Keratinocyte (primary cell): ENCODE measurements at regions not wholly inside any gene's neighbourhood (a gene's known extent, or its start where the extent isn't known, plus 50 kb on each side); places are given as distances from the start of the nearest gene placed in this dataset.

Experiments used
- DNase-seq: peaks from one replicate; pipeline ENCODE4 v3.0.0-alpha.2; 2011; ENCODE audit warnings: low read depth, missing footprints, low spot score
- FAIRE-seq: peaks from 2 replicates; lab custom pipeline; 2011; peaks lifted over from hg19 to GRCh38; lab: Jason Lieb, UNC
- H2AFZ ChIP-seq: 2 replicates; pipeline ENCODE4 v1.6.0; 2012; ENCODE audit warnings: low read length, control low read depth, inconsistent platforms; ENCODE audit not compliant: control insufficient read depth
- H3K27ac ChIP-seq: 2 replicates; pipeline ENCODE4 v1.5.1; 2011; ENCODE audit warnings: low read length; ENCODE audit not compliant: control insufficient read depth, insufficient read depth
- H3K27me3 ChIP-seq: 3 replicates; pipeline ENCODE4 v1.6.0; 2011; ENCODE audit warnings: low read length; ENCODE audit not compliant: control insufficient read depth, insufficient read depth; ENCODE audit errors: extremely low read depth
- H3K36me3 ChIP-seq, 2 experiments: 2 replicates in 1 of 2; 3 replicates in 1 of 2; pipeline ENCODE4 v1.5.1; 2011; ENCODE audit warnings: low read length in 2 of 2, mild to moderate bottlenecking in 1 of 2; ENCODE audit not compliant: control insufficient read depth in 2 of 2, insufficient read depth in 2 of 2; ENCODE audit errors: extremely low read depth in 1 of 2
- H3K4me1 ChIP-seq: 3 replicates; pipeline ENCODE4 v1.5.1; 2011; ENCODE audit warnings: low read length; ENCODE audit not compliant: control insufficient read depth, insufficient read depth; ENCODE audit errors: extremely low read depth
- H3K4me2 ChIP-seq: 3 replicates; pipeline ENCODE4 v1.6.0; 2011; ENCODE audit warnings: low read depth, low read length; ENCODE audit not compliant: control insufficient read depth, insufficient read depth; ENCODE audit errors: extremely low read depth
- H3K4me3 ChIP-seq, 3 experiments: fragments of 200-600 bp in 1 of 3; sonication (generic) in 1 of 3; 2 replicates in 2 of 3; 3 replicates in 1 of 3; pipeline ENCODE4 v1.5.1; 2011 to 2016; ENCODE audit warnings: low read length in 3 of 3, mild to moderate bottlenecking in 3 of 3, control low read depth in 2 of 3, inconsistent platforms in 1 of 3, low read depth in 1 of 3, mixed read lengths in 1 of 3, mixed run types in 1 of 3, moderate library complexity in 1 of 3; ENCODE audit not compliant: control insufficient read depth in 2 of 3, insufficient read depth in 2 of 3; ENCODE audit errors: extremely low read depth in 1 of 3
- H3K79me2 ChIP-seq: 2 replicates; pipeline ENCODE4 v1.6.0; 2012; ENCODE audit warnings: low read length; ENCODE audit not compliant: control insufficient read depth, insufficient read depth
- H3K9ac ChIP-seq: 3 replicates; pipeline ENCODE4 v1.6.0; 2011; ENCODE audit warnings: low read length; ENCODE audit not compliant: control insufficient read depth, insufficient read depth; ENCODE audit errors: extremely low read depth
- H3K9me1 ChIP-seq: 3 replicates; pipeline ENCODE4 v1.6.0; 2011; ENCODE audit warnings: low read length; ENCODE audit not compliant: control insufficient read depth, insufficient read depth; ENCODE audit errors: extremely low read depth
- H3K9me3 ChIP-seq: 2 replicates; pipeline ENCODE4 v1.5.1; 2012; ENCODE audit warnings: low read depth, low read length; ENCODE audit not compliant: control insufficient read depth
- H4K20me1 ChIP-seq: 3 replicates; pipeline ENCODE4 v1.6.0; 2011; ENCODE audit warnings: low read length; ENCODE audit not compliant: control insufficient read depth, insufficient read depth; ENCODE audit errors: extremely low read depth
- CTCF ChIP-seq, 3 experiments: IDR thresholded peaks in 1 of 3; conservative IDR thresholded peaks in 1 of 3; optimal IDR thresholded peaks in 1 of 3; 2 replicates in 2 of 3; 3 replicates in 1 of 3; pipeline versions ENCODE3 to v1.5.1; 2011; ENCODE audit warnings: low read length in 3 of 3, mild to moderate bottlenecking in 3 of 3, moderate library complexity in 2 of 3, control low read depth in 1 of 3, inconsistent platforms in 1 of 3; ENCODE audit not compliant: insufficient read depth in 2 of 3; ENCODE audit errors: extremely low read depth in 1 of 3
- EZH2 ChIP-seq: IDR thresholded peaks from one replicate; pipeline ENCODE4 v1.6.1; 2012; ENCODE audit warnings: inconsistent platforms, mild to moderate bottlenecking, low read length, moderate library complexity
- dilution Hi-C: fragments of 300-500 bp; cut with MboI; formaldehyde crosslinking; loops from one replicate; pipeline ENCODE4 v1.7.0; 2020; ENCODE audit warnings: low sequenced_read_pairs; ENCODE audit not compliant: extremely low pct_ligation_motif_present

GRCh38 chr6:54010340-54011276 is 100.6 kb upstream of the MLIP start:
- H3K4me2 ChIP-seq, result no peak overlapping the region
- no peak for DNase-seq
- H3K27ac ChIP-seq, result no peak overlapping the region

GRCh38 chr6:54011277-54011648 is 100.0 kb upstream of the MLIP start:
- no peak overlapping the region for H3K4me2 ChIP-seq
- TF ChIP-seq EZH2 (no peak), CTCF (optimal IDR thresholded peaks at IDR 0.05 in 1 of 3, IDR thresholded peaks at IDR 0.05 in 1 of 3, conservative IDR thresholded peaks at IDR 0.05 in 1 of 3; ENCODE audit: extremely low read depth in 1 of 3, insufficient read depth in 2 of 3, low read length in 3 of 3) (no peak)
- no peaks in the 10 kb centered on the region for H3K36me3 ChIP-seq
- no peak overlapping the region for H3K27ac ChIP-seq
- H4K20me1 ChIP-seq, result no peaks in the 10 kb centered on the region
- DNase-seq (no peak), FAIRE-seq (no peak)
- dilution Hi-C loops, result no loop called here
- no peaks in the 10 kb centered on the region for H3K79me2 ChIP-seq
- no peaks in the 10 kb centered on the region for H3K27me3 ChIP-seq
- H3K9me1 ChIP-seq, result no peaks in the 10 kb centered on the region
- H3K4me3 ChIP-seq, result no peak overlapping the region
- H3K4me1 ChIP-seq, result no peaks in the 10 kb centered on the region
- H3K9me3 ChIP-seq, result no peaks in the 10 kb centered on the region
- peak overlapping the region; percentile 55 for H2AFZ ChIP-seq
- H3K9ac ChIP-seq, result no peak overlapping the region

More at GRCh38 chr6:54010340-54011276, 100.6 kb upstream of the MLIP start:
- Histone ChIP-seq H3K4me1 (no peaks in the 10 kb centered on the region), H3K4me3 (no peak overlapping the region), H3K9ac (no peak overlapping the region), H3K9me1 (no peaks in the 10 kb centered on the region), H4K20me1 (no peaks in the 10 kb centered on the region), H3K36me3 (no peaks in the 10 kb centered on the region), H3K79me2 (no peaks in the 10 kb centered on the region), H3K9me3 (no peaks in the 10 kb centered on the region), H2AFZ (peak overlapping the region; percentile 55), H3K27me3 (no peaks in the 10 kb centered on the region)
- TF ChIP-seq EZH2 (no peak), CTCF (optimal IDR thresholded peaks at IDR 0.05 in 1 of 3, IDR thresholded peaks at IDR 0.05 in 1 of 3, conservative IDR thresholded peaks at IDR 0.05 in 1 of 3; ENCODE audit: extremely low read depth in 1 of 3, insufficient read depth in 2 of 3, low read length in 3 of 3) (no peak)
- FAIRE-seq, result peak; percentile 64
- dilution Hi-C loops, result no loop called here
